ENCODE measurements at regions not wholly inside any gene's neighbourhood (a gene's known extent, or its start where the extent isn't known, plus 50 kb on each side); places are given as distances from the start of the nearest gene placed in this dataset.

DNA sequence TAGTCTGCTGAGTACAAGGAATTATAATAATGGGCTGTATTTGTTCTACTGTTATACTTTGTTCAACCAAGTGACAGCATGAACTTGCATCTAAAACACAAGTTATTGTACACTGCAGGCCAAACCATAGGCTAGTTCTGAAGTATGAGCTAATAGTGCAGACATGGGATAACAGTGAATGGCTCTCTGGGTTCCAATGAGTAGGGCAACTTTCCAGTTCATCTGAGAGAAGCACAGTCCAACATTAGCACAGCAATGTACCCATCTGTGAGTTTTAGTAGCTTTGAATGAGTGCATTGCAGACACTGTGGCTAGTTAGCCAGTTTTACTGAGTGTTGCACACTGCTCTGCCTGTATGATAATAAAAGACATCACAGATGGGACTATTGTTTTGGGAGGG is 56.5 kb upstream of the FUT9 start:
- intact Hi-C loops (cut with DNase I): no loop called here
- ATAC-seq (ENCODE audit: poor library complexity) (no peak), DNase-seq (no peak)

Measured in Right ventricle myocardium superior (tissue), 1 donor.